GM19395 (cell line): ENCODE measurements at regions not wholly inside any gene's neighbourhood (a gene's known extent, or its start where the extent isn't known, plus 50 kb on each side); places are given as distances from the start of the nearest gene placed in this dataset.

Experiments used
- ATAC-seq: cut with Tn5 transposase; IDR thresholded peaks from one replicate; pipeline ENCODE4 v1.9.1; 2021; ENCODE audit warnings: mild to moderate bottlenecking, moderate library complexity; ENCODE audit not compliant: unreplicated experiment

DNA sequence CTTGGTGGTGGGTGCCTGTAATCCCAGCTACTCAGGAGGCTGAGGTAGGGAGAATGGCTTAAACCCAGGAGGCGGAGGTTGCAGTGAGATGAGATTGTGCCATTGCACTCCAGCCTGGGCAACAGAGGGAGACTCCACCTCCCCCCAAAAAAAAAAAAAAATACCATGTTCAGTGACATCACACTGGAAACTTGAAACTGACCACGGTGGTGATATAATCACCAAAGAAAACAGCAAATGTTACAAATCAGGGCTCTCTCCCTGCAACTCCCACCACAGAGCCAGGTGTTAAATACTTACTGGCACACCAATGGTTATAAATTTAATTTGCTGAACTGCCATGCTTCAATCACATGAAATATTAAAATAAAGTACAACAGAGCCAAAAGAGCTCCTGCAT is 81.4 kb downstream of the ZNF608 start:
- no peak for ATAC-seq

DNA sequence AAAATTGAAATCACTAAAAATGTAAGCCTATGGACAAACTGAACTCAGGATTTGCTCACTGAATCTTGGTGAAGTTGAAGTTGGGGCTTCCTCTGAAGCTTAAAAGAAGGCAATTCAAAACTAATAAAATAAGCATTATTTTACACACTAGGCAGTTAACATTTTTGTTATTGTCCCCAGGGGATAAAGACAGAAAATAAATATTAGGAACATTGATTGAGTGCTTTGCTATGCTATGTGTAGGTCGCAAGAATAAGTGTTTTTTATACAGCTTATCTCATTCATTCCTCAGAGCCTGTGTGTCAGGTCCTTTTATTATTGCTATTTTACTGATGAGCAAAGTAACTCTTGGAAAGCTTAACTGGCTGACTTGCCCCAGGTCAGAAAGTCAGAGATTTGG is 82.2 kb downstream of the ZNF608 start:
- no peak for ATAC-seq

DNA sequence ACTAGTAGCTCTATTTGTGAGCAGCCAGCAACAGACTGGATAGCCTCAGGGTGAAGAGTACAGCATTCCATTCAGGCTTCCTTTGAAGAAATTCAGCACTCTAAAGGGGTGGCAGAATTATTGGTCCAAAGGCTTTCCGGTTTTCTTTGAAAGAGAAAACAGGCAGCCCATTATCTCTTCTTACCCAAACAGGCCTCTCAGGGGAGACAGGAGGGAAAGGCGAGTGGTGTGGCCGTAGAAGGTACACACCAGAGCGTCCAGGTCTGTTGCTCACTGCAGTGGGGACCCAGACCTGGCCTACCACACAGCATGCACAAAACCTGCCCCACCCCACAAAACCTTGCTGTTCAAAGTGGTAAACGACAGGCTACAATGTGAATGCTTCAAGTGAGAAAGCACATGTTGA is 83.3 kb downstream of the ZNF608 start:
- no peak for ATAC-seq

DNA sequence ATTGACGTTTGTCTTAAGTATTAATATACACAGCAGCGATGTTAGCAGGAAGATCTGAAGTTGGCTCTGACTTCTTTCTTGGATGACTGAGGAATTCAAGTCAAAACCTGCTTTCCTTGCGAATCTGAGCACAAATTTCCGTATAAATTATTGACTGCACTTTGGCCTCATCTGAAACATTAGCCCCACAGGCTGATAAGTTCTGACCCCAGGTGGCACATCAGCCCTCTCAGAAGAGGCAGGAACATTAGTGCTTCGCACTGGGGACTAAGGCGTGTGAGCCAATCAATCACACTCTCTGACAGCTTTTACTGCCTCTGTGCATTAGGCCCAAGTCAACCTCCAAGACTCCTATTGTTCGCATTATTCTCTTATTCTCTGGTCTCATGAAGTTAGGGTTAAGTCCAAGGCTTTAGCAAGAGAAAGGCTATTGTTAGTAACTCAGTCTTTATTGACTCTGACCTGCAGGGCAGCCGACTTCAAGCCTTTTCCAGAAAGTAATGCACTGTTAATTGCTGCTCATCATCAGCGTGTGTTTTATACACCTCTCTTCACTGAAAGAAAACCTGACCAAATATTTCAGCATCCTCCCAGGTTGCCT is 84.2 kb downstream of the ZNF608 start:
- ATAC-seq, result no peak

DNA sequence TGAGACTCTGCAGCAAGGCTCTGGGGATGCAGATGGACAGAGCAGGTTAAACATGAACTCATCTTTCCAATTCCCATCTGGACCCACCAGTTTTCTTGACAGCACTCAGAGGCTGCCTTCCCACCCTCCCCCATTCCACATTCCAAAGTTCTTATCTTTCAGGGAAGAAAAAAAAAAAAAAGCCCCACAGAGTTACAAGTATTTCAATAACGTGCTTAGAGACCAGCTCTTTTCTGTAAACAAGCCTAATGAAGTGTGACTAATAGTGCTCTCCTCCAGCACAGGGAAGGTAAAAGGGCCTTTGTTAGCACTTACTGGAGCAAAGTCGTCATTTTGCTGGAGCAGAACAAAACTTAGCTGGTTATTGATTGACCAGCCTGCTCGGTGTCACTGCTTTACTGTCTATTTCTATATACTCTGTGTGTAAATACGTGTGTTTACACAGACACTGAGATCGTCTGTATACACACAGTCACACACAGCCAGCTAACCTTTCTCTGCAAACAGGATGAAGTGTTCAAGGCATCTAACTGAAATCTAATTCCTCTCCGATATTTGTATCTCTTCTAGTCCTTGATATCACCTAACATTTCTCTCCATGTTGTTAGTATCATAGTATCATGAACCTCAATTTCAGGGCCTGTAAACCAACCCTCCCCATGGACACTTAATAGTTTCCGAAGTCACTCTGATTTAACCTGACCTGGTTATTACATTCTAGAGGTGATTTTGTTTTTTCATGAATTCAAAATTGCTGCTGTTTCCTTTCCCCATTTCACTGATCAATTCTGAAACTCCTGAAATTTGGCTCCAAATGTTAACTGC is 84.9 kb downstream of the ZNF608 start:
- peak; percentile 57 for ATAC-seq

DNA sequence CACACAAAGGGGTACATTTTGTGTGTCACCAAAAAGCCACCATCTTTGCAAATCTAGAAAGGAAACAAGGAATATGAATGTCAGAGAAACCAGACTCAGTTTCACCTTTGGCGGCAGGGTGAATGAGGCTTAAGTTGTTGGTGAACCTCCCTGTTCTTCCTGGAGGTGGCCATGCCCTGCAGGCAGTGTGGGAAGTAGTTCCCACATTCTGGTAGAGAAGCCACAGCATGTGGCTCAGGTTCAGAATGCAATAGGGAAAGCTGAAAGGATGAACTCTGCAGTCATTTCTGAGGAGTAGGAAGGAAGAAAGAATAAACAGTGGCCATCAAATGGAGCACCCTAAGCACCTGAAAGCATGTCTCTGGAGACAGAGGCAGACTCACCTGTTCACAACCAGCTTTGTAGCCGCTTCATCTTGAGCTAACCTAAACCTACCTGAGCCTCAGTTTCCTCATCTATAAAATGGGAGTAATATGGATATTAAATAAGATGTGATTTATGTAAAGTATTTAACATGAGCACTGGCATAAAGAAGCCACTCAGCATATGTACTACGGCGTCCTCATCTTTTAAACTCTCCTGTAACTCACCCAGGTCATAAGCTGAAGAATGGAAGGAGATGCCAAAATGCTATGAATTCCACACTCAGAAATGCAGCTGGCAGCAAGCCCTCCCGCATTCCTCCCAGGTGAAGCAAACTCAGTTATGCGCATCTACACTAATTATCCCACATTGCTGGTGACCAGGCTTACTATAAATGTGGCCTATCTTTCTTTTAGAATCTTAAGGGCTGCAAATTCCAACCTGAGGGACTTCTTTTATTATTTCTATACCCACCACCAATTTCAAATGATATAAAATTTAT is 86.0 kb downstream of the ZNF608 start:
- ATAC-seq, result no peak

DNA sequence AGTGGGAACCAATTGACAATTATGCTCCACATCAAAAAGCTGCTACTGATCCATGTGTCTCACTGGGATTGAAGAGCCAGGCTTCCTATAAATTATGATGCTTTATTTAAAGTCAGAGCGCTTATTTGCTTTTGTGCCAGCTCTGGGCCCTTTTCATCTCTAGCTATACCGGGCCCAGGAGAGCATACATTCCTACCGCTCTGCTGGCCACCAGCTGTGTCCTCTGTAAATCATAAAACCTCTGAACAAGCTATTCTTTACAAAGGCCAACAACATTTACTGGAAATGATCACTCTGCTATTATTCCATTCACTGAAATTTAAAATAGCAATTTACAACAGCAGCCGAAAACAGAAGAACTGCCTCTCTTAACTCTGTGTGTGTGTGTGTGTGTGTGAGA is 86.6 kb downstream of the ZNF608 start:
- ATAC-seq, result no peak

DNA sequence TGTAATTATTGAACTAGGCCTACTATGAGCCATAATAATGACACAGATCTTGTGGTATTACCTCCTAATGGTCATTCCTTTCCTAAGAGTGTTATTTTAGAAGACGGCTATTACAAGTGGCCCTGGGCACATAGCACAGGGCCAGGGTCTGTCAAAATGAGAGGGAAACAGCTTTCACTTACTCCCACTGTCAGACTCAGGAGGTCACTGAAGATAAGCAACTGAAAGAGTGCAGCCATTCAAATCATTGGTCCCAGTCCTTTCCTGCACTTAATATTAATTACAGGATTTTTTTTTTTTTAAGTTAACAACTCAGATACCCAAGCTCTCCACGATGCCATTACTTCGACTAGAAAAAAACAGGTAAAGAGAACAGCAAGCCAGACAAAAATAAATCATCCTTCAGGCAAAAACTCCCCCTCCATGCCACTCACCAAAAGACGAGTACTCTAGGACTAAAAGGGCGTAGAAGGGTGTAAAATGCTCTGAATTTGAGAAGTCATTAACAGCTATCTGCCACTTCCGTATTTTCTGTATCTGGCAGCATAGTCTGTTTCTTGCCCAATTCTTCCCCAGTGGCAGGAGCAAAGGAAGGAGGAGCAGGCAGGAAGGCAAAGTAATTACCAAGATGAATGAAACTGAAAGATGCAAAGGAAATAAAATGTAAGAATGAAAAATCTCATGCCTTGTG is 87.4 kb downstream of the ZNF608 start:
- ATAC-seq, result no peak

DNA sequence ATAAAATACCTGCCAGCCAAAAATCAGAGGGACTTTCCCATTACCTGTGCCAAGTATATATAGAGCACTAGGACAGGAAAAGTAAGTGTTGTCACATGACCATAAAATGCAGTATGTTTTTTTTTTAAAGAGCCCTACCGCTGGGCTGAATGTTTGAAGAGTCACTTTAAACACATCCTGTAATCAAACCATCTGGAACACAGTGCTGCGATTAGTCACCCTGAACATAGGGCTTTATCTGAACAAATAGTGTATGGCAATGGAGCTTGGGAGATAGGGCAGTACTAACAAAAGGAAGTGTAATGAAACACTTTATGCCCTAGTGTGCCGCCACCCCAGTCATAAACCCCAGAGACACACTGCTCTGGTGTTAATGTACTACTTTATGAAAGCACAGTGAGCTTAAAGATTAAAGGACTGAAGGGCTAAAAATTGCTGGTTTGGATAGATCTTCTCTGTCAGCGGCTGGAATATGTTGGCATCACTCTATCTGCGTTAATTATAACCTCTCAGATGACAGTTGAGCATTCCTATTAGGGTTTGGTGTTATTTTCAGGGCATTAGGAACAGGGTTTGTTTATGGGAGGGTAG is 90.4 kb downstream of the ZNF608 start:
- ATAC-seq, result peak; percentile 41

DNA sequence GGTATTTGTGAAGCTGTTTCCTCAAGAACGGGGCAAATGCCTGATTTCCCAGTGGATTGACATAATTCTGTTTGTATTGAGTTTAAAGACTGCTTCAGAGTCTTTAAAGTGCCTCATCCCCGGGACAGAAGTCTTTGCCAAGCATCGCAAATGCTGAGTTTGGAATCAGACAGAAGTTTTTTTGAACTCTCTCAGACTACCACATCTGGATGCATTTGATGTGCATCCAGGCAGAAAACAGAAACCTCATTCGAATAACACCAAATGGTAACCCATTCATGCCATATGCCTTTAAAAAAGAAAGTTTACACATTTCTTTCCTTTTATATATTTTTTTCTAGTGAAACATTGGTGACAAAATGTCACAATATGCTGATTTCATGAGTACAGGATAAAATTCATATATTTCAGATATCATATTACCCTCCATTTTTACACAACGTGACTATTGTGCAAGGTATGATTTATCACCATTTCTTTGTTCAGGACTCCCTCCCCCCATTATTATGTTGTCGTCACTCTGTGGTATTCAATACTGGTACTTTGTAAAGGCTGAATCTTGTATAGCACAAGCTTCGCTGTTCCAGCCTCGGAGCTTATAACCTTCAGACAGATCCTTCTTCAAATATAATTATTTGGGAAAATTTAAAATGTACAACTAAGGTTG is 91.1 kb downstream of the ZNF608 start:
- no peak for ATAC-seq

DNA sequence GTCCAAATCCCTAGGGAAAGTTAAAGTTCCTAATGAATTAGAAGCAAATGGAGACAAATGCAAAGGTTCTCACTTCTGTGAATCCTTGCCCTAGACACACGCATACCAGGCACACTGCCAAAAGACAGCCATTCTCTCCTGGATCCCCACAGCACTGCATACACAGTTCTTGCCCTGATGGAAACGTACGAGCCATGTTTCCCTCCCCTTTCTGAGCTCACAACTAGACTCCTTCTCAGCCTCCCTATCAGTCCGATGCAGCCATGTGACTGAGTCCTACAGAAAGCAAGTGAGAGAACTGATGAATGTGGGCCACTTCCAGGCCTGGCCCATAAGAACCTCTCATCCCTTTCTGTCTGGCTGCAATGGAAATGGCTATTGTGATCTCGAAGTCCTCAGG is 92.0 kb downstream of the ZNF608 start:
- no peak for ATAC-seq

DNA sequence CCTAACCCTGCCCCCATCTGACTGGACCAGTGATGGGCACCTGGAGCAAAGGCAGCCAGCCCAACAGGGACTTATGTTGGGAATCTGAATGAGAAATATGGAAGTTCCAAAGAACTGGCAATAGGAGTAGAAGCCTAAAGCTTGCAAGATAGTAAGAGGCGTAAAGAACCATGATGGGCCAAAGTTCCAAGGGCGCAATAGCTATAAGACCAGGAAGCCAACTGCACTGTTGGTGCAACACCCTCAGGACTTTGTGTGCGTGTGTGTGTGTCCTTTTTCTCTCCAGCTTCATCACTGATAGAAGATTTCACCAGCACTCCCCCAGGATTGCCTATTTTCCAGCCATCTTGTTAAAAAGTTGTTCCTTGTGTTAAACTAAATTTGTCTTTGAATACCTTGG is 92.8 kb downstream of the ZNF608 start:
- ATAC-seq, result no peak

DNA sequence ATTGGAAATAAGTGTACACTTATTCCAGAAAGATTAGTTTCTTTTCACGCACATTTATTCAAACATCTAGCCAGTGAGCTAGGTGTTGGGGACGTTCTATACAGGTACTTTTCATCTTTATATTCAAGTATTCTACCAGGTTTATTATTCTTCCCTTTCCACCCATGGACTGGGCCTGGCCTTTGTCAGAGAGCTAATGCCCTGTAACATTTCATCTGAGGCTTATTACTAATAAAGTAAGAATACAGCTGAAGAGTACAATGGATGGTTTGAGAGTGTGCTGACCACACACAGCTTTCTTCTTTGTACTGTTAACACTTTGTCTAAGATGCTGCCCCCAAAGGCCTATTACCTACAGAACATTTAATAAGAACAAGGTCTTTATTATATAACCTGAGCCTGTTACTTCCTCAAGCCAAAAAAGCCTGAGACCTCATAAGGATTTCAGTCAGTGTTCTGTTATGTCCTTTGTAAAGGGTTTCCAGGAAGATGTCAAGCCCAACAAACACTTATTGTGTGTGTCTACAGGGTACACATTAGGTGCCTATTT is 93.5 kb downstream of the ZNF608 start:
- no peak for ATAC-seq

DNA sequence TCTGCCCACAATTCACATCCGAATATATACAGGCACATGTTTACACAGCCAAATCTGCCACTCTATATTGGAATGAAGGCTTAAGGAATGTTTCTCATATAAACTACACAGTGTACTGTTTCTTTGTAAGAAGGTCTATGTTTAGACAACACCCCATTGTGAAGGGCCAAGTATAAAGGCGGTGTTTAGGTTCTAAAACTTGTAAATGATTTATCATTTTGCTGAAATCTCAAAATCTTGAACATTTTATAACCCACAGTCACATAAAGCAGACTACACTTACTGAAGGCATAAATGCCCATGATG is 94.0 kb downstream of the ZNF608 start:
- no peak for ATAC-seq

DNA sequence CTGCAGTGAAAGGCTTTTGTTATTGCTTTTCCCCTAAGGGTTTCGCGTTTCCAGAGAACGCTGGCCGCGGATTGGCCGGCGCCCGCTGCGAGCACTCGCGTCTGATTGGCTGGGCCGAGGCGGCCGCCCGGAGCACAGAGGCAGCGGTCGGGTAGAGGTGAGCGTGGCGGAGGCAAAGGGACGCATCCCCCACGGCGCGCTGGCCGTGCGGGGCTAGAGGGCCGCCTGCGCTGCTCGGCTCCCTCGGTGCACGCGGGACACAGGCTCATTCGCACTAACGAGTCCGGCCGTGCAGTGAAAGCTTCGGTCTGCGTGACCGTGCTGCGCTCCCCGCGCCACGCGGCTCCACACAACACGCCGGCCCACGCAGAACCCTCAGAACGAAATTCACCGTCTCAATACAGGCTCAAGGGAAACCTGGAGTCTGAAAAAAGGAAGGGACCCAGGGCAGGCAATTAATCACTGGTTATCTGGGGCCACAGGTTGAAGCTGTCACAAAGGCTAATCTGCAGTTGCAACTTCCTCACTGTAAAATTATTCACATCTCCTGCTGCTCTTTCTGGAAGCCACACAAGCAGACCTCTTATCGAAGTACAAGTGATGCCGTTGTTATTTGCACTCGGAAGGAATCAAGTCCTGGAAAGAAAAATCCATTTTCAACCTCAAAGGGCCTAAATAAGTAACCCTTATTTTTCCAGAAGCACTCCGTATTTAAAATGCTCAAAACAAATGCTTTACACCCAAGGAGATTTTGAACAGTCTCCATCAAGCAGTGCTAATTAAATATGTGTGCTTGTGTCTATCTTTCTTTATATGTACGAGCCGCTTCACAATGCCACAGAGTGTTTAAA is 94.6 kb downstream of the ZNF608 start:
- ATAC-seq, result peak; percentile 40

DNA sequence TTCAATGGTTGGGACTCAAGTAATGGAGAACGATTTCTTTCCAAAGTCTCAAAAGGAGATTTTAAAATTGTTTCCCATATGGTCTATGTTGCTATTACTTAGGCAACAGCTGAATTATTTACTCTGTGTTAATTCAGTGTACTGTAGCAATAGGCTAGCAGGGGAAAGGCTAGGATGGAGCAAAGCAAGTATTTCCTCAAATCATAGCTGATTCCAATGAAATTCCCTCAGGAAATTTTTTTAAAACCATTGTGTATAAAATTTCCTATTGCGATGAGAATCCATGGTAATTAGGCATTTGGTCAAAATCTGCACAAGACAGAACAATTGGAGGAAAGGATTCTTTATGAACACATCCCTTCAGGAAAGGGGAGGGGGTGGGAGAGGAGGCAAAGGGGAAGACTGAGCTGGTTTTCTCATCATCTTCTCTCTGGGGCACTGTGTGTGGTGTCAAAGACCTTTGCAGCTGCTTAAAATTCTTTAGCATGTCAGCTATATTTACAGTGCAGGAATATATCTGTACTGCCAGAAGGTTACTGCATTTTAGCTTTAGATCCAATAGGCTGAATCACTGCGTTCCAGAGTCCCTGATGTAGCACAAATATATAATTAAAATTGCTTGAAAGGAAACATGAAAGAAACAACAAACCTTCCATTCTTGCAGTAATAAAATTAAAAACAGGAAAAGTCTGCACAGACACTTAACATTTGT is 95.3 kb downstream of the ZNF608 start:
- ATAC-seq, result no peak

DNA sequence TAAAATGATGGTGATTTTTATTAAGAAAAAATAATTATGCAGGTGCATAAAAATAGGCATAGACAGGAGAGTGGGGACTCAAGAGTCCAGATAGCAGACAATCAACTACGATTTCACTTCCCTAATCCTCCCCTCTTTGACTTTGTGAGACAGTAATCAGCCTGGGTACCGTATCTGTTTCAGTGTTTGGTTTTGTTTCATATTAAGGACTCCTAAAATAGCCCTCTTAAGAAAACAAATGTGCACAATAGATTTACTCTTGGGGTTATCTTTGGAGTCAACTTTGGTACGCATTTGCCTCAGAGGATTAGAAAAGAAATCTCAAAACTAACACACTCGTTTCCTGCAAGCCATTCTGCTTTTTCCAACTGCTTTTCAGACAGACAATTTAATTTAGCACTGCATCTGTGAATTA is 96.3 kb downstream of the ZNF608 start:
- ATAC-seq, result peak; percentile 67

DNA sequence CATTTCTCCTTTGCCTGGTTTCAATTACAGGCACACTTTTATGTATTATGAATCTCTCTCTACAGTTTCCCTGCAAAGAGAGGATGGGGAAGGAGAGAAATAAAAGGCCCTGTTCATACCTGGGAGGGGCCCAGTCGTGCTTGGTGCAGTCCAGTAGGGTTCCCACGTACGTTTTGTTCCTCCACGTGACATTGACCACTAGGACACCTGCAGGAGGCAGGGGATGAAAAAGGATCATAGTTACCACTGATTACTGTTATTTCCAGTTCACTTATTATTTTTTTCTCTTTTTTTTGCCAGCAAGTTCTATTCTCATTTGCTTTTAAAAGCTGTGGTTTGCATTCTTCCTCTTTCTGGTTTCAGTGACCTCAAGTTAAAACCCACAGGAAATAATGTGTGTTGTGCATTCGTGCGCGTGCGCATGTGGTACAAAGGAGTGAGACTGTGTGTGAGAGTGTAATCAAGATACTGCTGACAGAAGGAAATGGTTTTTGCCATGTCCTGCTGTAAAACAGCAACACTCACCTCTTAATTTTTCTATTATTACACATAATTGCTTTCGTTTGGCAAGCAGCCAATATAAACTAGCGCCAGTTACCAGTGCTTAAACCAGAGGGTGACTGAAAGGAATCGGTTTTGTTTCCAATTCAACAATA is 96.8 kb downstream of the ZNF608 start:
- ATAC-seq, result peak; percentile 82
